ENCODE measurements at regions not wholly inside any gene's neighbourhood (a gene's known extent, or its start where the extent isn't known, plus 50 kb on each side); places are given as distances from the start of the nearest gene placed in this dataset.

DNA sequence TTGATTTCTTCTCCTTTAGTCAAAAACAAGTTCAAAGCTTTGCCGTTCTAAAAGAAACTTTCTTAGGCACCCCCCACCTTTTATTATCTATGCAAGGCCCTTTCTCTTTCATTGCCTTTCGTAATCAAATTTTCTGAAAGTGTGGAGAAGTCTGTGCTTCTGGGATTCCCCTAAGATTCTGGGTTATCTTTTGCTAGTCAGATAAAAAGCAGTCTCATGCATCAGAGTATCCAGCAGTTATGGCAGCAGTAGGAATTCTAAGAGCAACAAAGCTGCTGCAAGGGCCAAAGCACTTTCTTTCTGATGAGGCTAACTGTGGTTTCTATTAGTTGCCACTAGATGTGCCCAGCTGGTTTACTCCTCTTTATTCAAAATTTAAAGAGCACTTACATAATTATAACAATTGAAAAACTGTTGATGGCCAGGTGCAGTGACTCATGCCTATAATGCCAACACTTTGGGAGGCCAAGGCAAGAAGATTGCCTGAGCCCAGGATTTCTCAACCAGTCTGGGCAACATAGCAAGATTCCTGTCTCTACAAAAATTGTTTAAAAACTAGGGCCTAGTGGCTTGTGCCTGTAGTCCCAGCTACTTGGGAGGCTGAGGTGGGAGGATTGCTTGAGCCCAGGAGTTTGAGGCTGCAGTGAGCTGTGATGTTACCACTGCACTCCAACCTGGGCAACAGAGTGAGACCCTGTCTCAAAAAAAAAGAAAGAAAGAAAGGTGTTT lies 296.2 kb downstream of the PAPSS1 start:
- Histone ChIP-seq H3F3A (replicated peaks; ENCODE audit: low read depth) (no peaks in the 10 kb centered on the region), H2AFZ (peak overlapping the region; percentile 70; the same call in 1 of the 2 replicates)
- H3K27ac Mint-ChIP-seq, result no peak overlapping the region

More for the DNA sequence above, 296.2 kb downstream of the PAPSS1 start:
- TF ChIP-seq, protein P1, sequence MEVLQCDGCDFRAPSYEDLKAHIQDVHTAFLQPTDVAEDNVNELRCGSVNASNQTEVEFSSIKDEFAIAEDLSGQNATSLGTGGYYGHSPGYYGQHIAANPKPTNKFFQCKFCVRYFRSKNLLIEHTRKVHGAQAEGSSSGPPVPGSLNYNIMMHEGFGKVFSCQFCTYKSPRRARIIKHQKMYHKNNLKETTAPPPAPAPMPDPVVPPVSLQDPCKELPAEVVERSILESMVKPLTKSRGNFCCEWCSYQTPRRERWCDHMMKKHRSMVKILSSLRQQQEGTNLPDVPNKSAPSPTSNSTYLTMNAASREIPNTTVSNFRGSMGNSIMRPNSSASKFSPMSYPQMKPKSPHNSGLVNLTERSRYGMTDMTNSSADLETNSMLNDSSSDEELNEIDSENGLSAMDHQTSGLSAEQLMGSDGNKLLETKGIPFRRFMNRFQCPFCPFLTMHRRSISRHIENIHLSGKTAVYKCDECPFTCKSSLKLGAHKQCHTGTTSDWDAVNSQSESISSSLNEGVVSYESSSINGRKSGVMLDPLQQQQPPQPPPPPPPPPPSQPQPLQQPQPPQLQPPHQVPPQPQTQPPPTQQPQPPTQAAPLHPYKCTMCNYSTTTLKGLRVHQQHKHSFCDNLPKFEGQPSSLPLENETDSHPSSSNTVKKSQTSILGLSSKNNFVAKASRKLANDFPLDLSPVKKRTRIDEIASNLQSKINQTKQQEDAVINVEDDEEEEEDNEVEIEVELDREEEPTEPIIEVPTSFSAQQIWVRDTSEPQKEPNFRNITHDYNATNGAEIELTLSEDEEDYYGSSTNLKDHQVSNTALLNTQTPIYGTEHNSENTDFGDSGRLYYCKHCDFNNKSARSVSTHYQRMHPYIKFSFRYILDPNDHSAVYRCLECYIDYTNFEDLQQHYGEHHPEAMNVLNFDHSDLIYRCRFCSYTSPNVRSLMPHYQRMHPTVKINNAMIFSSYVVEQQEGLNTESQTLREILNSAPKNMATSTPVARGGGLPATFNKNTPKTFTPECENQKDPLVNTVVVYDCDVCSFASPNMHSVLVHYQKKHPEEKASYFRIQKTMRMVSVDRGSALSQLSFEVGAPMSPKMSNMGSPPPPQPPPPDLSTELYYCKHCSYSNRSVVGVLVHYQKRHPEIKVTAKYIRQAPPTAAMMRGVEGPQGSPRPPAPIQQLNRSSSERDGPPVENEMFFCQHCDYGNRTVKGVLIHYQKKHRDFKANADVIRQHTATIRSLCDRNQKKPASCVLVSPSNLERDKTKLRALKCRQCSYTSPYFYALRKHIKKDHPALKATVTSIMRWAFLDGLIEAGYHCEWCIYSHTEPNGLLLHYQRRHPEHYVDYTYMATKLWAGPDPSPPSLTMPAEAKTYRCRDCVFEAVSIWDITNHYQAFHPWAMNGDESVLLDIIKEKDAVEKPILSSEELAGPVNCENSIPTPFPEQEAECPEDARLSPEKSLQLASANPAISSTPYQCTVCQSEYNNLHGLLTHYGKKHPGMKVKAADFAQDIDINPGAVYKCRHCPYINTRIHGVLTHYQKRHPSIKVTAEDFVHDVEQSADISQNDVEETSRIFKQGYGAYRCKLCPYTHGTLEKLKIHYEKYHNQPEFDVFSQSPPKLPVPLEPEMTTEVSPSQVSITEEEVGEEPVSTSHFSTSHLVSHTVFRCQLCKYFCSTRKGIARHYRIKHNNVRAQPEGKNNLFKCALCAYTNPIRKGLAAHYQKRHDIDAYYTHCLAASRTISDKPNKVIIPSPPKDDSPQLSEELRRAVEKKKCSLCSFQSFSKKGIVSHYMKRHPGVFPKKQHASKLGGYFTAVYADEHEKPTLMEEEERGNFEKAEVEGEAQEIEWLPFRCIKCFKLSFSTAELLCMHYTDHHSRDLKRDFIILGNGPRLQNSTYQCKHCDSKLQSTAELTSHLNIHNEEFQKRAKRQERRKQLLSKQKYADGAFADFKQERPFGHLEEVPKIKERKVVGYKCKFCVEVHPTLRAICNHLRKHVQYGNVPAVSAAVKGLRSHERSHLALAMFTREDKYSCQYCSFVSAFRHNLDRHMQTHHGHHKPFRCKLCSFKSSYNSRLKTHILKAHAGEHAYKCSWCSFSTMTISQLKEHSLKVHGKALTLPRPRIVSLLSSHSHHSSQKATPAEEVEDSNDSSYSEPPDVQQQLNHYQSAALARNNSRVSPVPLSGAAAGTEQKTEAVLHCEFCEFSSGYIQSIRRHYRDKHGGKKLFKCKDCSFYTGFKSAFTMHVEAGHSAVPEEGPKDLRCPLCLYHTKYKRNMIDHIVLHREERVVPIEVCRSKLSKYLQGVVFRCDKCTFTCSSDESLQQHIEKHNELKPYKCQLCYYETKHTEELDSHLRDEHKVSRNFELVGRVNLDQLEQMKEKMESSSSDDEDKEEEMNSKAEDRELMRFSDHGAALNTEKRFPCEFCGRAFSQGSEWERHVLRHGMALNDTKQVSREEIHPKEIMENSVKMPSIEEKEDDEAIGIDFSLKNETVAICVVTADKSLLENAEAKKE (CRISPR knock-in tag; IDR thresholded peaks at IDR 0.05), result no peak
- TF ChIP-seq, protein P2, sequence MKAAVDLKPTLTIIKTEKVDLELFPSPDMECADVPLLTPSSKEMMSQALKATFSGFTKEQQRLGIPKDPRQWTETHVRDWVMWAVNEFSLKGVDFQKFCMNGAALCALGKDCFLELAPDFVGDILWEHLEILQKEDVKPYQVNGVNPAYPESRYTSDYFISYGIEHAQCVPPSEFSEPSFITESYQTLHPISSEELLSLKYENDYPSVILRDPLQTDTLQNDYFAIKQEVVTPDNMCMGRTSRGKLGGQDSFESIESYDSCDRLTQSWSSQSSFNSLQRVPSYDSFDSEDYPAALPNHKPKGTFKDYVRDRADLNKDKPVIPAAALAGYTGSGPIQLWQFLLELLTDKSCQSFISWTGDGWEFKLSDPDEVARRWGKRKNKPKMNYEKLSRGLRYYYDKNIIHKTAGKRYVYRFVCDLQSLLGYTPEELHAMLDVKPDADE (IDR thresholded peaks at IDR 0.05), result no peak
- TF ChIP-seq ZNF114 (CRISPR knock-in tag; IDR thresholded peaks at IDR 0.05), result no peak
- no peak for TF ChIP-seq EZH2 (IDR thresholded peaks at IDR 0.05; ENCODE audit: low read depth, unreplicated experiment)
- TF ChIP-seq STAT1 (IDR thresholded peaks at IDR 0.05; ENCODE audit: unreplicated experiment), result no peak
- TF ChIP-seq EZH2phosphoT487 (IDR thresholded peaks at IDR 0.05; ENCODE audit: unreplicated experiment), result no peak
- TF ChIP-seq, protein P3, sequence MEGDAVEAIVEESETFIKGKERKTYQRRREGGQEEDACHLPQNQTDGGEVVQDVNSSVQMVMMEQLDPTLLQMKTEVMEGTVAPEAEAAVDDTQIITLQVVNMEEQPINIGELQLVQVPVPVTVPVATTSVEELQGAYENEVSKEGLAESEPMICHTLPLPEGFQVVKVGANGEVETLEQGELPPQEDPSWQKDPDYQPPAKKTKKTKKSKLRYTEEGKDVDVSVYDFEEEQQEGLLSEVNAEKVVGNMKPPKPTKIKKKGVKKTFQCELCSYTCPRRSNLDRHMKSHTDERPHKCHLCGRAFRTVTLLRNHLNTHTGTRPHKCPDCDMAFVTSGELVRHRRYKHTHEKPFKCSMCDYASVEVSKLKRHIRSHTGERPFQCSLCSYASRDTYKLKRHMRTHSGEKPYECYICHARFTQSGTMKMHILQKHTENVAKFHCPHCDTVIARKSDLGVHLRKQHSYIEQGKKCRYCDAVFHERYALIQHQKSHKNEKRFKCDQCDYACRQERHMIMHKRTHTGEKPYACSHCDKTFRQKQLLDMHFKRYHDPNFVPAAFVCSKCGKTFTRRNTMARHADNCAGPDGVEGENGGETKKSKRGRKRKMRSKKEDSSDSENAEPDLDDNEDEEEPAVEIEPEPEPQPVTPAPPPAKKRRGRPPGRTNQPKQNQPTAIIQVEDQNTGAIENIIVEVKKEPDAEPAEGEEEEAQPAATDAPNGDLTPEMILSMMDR (conservative IDR thresholded peaks at IDR 0.05; ENCODE audit: low read depth in 2 of 2), result no peak
- TF ChIP-seq, protein P4, sequence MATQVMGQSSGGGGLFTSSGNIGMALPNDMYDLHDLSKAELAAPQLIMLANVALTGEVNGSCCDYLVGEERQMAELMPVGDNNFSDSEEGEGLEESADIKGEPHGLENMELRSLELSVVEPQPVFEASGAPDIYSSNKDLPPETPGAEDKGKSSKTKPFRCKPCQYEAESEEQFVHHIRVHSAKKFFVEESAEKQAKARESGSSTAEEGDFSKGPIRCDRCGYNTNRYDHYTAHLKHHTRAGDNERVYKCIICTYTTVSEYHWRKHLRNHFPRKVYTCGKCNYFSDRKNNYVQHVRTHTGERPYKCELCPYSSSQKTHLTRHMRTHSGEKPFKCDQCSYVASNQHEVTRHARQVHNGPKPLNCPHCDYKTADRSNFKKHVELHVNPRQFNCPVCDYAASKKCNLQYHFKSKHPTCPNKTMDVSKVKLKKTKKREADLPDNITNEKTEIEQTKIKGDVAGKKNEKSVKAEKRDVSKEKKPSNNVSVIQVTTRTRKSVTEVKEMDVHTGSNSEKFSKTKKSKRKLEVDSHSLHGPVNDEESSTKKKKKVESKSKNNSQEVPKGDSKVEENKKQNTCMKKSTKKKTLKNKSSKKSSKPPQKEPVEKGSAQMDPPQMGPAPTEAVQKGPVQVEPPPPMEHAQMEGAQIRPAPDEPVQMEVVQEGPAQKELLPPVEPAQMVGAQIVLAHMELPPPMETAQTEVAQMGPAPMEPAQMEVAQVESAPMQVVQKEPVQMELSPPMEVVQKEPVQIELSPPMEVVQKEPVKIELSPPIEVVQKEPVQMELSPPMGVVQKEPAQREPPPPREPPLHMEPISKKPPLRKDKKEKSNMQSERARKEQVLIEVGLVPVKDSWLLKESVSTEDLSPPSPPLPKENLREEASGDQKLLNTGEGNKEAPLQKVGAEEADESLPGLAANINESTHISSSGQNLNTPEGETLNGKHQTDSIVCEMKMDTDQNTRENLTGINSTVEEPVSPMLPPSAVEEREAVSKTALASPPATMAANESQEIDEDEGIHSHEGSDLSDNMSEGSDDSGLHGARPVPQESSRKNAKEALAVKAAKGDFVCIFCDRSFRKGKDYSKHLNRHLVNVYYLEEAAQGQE (IDR thresholded peaks at IDR 0.05; ENCODE audit: unreplicated experiment), result no peak
- no peak for TF ChIP-seq ZNF331 (CRISPR knock-in tag; IDR thresholded peaks at IDR 0.05; ENCODE audit: low read depth)
- H3K4me1 ChIP-seq (ENCODE audit: insufficient read depth), result peaks cover 6% of the 10 kb centered on the region; the same call in 1 of the 2 replicates
- Mint-ChIP-seq H3K4me3 (no peak overlapping the region), H3K27me3 (ENCODE audit: insufficient read depth, low read depth, poor library complexity) (peaks cover 3% of the 10 kb centered on the region), H3K9me3 (peaks cover 7% of the 10 kb centered on the region; the same call in 1 of the 3 replicates), H3K36me3 (ENCODE audit: low read depth) (no peaks in the 10 kb centered on the region; the same call in 2 of the 3 replicates), H3K4me1 (peaks cover 3% of the 10 kb centered on the region; the same call in 1 of the 3 replicates)
- H3K4me2 ChIP-seq, result no peak overlapping the region
- ATAC-seq, result no peak
- H3K27ac ChIP-seq (ENCODE audit: low read depth), result no peak overlapping the region
- no peaks in the 10 kb centered on the region for H3K36me3 ChIP-seq (ENCODE audit: insufficient read depth)
- H3K9me2 ChIP-seq (ENCODE audit: insufficient read depth), result 0 out of 2 replicates have a peak, but pooled peaks cover 15% of the 10 kb centered on the region
- H4K20me1 ChIP-seq (replicated peaks; ENCODE audit: insufficient read depth), result no peaks in the 10 kb centered on the region
- H3K27me3 ChIP-seq (ENCODE audit: insufficient read depth), result no peaks in the 10 kb centered on the region
- no peak overlapping the region for H3K4me3 ChIP-seq
- no peaks in the 10 kb centered on the region for H3K79me2 ChIP-seq (replicated peaks; ENCODE audit: insufficient read depth)
- DNase-seq (ENCODE audit: low spot score), result no peak

Measured in GM23338 (cell line).